ENCODE measurements at regions not wholly inside any gene's neighbourhood (a gene's known extent, or its start where the extent isn't known, plus 50 kb on each side); places are given as distances from the start of the nearest gene placed in this dataset.
"Not testable (repeated sequence)": the region's sequence is repeated elsewhere in the genome, so short reads cannot be mapped to it uniquely, and the experiment has no call there.

GRCh38 chr16:63174801-63175200 is 1138.6 kb upstream of the CDH8 start:
- DNase-seq = no peak

- no peak for DNase-seq
Observed at GRCh38 chr16:63171545-63171944, 1135.3 kb upstream of the CDH8 start.

- no peak for DNase-seq
Observed at GRCh38 chr16:63169100-63169499, 1132.9 kb upstream of the CDH8 start.

GRCh38 chr16:63157818-63158217 is 1121.6 kb upstream of the CDH8 start:
- DNase-seq = no peak

GRCh38 chr16:63146251-63146650 is 1110.0 kb upstream of the CDH8 start:
- DNase-seq = no peak

GRCh38 chr16:63145411-63145810 is 1109.2 kb upstream of the CDH8 start:
- no peak for DNase-seq

GRCh38 chr16:63135069-63135468 is 1098.8 kb upstream of the CDH8 start:
- no peak for DNase-seq

GRCh38 chr16:63131503-63131902 is 1095.3 kb upstream of the CDH8 start:
- DNase-seq = no peak

- no peak for DNase-seq
Observed at GRCh38 chr16:63130942-63131341, 1094.7 kb upstream of the CDH8 start.

GRCh38 chr16:63129411-63130125 is 1093.3 kb upstream of the CDH8 start:
- no peak for DNase-seq

GRCh38 chr16:63119905-63120304 is 1083.7 kb upstream of the CDH8 start:
- DNase-seq = not testable (repeated sequence)

GRCh38 chr16:63100082-63100481 is 1063.8 kb upstream of the CDH8 start:
- DNase-seq = no peak

GRCh38 chr16:63096857-63097256 is 1060.6 kb upstream of the CDH8 start:
- no peak for DNase-seq

- no peak for DNase-seq
Observed at GRCh38 chr16:63092736-63093135, 1056.5 kb upstream of the CDH8 start.

GRCh38 chr16:63082101-63082500 is 1045.9 kb upstream of the CDH8 start:
- DNase-seq = no peak

GRCh38 chr16:63080746-63081145 is 1044.5 kb upstream of the CDH8 start:
- no peak for DNase-seq

- DNase-seq = no peak
Observed at GRCh38 chr16:63069047-63069446, 1032.8 kb upstream of the CDH8 start.

- no peak for DNase-seq
Observed at GRCh38 chr16:63067141-63067540, 1030.9 kb upstream of the CDH8 start.

- no peak for DNase-seq
Observed at GRCh38 chr16:63066552-63066951, 1030.3 kb upstream of the CDH8 start.

- DNase-seq = no peak
Observed at GRCh38 chr16:63061319-63061718, 1025.1 kb upstream of the CDH8 start.

GRCh38 chr16:63059676-63060075 is 1023.4 kb upstream of the CDH8 start:
- DNase-seq = no peak

GRCh38 chr16:63057341-63057740 is 1021.1 kb upstream of the CDH8 start:
- DNase-seq = no peak

- DNase-seq = no peak
Observed at GRCh38 chr16:63050391-63050790, 1014.2 kb upstream of the CDH8 start.

- no peak for DNase-seq
Observed at GRCh38 chr16:63038397-63039106, 1002.3 kb upstream of the CDH8 start.
